GM21447 (cell line): ENCODE measurements at regions not wholly inside any gene's neighbourhood (a gene's known extent, or its start where the extent isn't known, plus 50 kb on each side); places are given as distances from the start of the nearest gene placed in this dataset.
"Not testable (repeated sequence)": the region's sequence is repeated elsewhere in the genome, so short reads cannot be mapped to it uniquely, and the experiment has no call there.

Experiments used
- ATAC-seq: cut with Tn5 transposase; IDR thresholded peaks from one replicate; pipeline ENCODE4 v1.9.1; 2021; ENCODE audit not compliant: unreplicated experiment

GRCh38 chr4:54571293-54572151 is 86.2 kb upstream of the KIT start:
- ATAC-seq, result no peak

DNA sequence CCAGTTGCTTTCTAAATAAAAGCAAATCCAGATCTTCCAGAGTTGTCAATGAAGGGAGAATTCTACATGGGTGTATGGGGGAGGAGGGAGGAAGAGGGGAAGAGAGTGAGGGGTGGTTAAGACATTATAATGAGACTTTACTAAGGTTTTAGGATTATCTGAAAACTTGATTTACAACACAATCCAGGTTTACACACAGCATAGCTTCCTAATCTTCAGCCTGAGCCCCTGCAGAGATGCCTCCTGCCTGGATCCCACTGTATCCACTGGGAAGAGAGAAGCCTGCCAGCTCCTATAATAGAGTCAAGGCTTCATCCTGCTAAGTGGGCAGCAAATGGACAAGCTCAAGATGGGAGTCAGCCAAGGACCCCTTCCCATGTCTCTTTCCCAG is 85.6 kb upstream of the KIT start:
- no peak for ATAC-seq

GRCh38 chr4:54574500-54574899 is 83.3 kb upstream of the KIT start:
- no peak for ATAC-seq

DNA sequence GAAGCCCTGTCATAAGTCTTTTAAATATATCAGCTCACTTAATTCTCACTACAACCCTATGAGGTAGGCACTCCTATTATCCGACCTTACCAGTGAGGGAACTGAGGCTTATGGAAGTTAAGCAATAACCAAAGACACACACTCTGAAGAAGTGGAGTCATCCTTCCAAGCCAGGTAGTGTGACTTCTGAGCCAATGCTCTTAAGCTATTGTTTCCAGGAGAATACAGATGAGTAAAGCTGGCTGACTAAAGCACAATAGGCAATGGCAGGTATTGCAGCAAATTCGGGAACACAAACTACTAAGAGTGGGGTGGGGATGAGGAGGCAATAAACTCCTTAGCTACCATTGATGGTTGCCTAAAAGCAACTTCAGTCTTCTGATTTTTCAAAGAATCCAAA is 81.8 kb upstream of the KIT start:
- no peak for ATAC-seq

DNA sequence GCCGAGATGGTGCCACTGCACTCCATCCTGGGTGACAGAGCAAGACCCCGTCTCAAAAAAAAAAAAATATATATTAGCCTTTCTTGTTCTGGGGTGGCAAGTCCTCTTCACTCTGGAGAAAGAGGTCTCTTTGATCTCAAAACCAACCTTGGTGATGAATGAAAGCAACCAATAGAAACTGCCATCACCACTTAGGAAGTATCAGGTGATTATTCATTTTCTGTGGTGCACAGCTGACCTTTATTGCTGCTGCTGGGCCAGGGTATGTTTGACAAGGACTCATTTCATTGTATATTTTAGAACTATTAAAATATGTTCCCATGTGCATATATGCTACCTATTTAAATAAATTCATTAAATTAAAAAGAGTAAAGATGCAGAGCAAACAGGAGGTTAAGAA is 76.0 kb upstream of the KIT start:
- no peak for ATAC-seq

- ATAC-seq, result no peak
Measured at GRCh38 chr4:54585321-54586000, 72.3 kb upstream of the KIT start.

DNA sequence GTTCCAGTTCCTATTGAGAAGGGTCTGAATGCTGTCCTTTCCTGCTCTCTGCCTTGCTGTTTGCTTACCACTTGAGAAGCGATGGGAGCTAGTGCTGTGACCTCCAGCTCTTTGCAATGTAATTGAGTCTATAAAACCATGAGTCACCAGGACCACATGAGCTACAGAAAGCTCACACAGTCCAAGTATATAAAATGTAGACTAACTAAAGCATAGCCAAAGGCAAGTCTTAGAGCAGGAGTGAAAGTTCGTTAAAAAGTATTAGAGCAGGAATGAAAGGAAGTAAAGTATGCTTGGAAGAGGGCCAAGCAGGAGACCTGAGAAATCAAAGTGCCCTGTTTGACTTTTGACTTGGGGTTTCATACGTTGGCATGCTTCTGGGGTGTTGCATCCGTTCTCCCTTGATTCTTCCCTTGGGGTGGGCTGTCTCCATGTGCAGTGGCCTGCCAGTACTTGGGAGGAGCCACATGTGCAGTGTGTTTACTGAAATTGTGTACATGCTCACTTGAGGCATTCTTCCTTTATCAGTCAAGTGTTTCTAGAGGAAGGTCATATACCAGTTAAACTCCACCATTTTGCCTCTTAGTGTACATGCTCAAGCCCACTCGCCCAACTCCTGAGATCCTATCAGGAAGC is 71.3 kb upstream of the KIT start:
- ATAC-seq, result no peak

DNA sequence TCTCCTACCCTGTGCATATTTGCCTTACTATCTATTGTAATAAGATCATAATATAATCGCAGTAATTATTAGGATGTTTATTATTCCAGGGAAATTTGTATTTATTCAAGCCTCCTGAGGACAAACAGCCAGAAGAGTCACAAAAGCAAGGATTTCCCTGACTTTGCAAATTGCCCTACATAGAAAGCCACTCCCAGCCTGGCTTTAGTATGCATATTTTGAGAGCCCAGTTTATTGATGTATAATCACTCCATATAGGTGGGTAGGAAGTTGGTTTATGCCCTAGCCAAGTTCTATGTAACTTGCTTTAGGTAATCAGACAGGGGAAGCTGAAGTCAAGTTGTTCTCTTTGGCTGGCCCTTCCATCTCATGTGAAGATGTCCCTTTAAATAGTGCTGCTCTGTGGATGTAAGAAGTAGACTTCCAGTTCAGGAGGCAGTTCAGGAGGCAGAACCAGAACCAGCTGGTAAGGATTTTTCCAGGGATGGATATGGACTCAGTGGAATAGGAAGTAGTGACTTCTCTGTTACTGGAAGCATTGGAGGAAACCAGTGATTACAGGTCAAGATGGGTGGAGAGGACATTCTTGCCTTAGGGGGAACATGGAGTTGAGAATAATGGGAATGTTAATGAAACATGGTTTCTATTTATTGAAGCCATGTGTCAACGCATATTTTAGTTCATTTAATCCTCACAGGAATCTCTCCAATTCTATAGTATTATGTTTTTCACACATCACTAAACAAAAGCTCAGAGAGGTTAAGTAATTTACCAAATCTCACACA is 70.5 kb upstream of the KIT start:
- no peak for ATAC-seq

GRCh38 chr4:54588404-54588803 is 69.4 kb upstream of the KIT start:
- ATAC-seq, result no peak

DNA sequence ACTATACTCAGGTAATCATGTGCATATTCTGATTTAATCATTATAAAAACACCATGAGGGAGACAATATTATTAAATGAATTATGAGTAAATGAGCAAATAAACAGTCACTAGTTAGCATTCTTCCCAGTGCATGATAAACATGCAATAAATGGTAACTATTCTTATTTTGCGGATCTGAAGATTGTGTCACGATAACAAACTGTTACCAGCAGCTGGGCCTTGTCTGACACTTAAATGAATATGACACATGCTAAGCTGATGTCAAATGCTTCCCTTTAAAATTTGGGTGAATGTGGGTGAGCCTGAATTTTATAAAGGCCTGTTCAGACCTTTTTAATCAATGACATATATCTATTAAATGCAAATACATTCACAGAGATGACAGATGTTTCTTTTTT is 68.2 kb upstream of the KIT start:
- no peak for ATAC-seq

DNA sequence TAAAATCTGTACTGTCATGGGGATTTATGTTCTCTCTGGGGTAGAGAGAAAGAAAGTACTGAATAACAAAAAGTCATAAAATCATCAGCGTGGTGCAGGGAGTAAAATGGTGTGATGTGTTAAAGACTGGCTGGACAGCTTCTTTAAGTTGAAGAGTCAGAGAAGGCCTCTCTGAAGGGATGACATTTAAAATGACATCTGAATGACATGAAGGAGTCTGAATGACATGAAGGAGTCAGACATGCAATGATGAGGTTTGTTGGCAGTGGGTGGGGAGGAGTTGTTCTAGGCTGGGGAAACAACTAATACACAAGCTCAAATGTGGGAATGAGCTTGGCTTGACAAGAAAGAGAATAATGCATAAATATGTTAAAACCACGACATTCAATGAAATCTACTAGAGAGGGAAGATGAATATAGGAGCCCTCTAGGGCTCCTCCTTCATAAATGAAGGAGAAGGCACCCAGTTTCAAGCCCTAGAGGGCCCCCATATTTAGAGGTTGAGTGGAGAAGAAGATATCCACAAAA is 63.9 kb upstream of the KIT start:
- ATAC-seq, result no peak

- no peak for ATAC-seq
Measured at GRCh38 chr4:54596201-54596600, 61.6 kb upstream of the KIT start.

- ATAC-seq, result not testable (repeated sequence)
Measured at GRCh38 chr4:54597678-54598077, 60.1 kb upstream of the KIT start.

GRCh38 chr4:54602175-54602574 is 55.6 kb upstream of the KIT start:
- not testable (repeated sequence) for ATAC-seq

GRCh38 chr4:54607067-54607466 is 50.7 kb upstream of the KIT start:
- ATAC-seq, result no peak

DNA sequence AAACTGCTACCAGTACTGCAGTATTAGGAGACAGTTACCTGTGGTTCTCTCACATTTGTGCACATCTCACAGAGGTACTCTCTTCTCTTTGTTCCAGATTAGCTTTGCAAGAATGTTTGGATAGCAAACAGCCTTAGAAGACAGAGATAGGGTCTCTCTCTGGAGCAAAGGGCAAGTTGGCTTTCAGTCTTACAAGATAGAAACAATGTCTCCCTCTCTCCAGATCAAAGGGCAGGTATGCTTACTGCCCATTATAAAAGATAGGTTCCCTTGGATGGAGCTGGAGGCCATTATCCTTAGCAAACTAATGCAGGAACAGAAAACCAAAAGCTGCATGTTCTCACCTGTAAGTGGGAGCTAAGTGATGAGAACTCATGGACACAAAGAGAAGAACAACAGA is 50.2 kb upstream of the KIT start:
- no peak for ATAC-seq
